ENCODE measurements at regions not wholly inside any gene's neighbourhood (a gene's known extent, or its start where the extent isn't known, plus 50 kb on each side); places are given as distances from the start of the nearest gene placed in this dataset.

DNA sequence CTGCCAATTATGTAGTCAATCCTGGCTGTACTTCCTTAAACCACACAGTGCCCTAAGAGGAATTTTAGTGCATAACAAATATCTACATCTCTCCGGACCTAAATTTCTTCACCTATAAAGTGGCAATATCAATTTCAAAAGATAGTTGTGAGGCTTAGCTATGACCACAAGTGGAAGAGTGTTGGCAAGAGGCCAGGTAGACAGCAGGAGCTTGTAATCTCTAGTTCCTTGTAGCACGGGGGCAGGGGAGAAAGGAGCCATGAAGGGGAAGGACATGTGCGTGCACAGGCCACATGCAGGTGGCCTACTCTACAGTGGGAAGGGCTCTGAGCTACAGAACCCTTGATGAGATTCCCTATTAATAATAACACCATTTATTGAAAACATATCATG is 269.7 kb downstream of the ABHD5 start:
- H3K4me1 ChIP-seq (ENCODE audit: insufficient read depth, low read length): no peaks in the 10 kb centered on the region
- ChIA-PET POLR2A (ENCODE audit: partially characterized antibody) (no interaction called here), CTCF (ENCODE audit: partially characterized antibody) (no interaction called here)
- Mint-ChIP-seq H3K27me3 (peaks cover 9 to 10% of the 10 kb centered on the region in 2 donors), H3K36me3 (no peaks in the 10 kb centered on the region), H3K9me3 (no peaks in the 10 kb centered on the region), H3K4me3 (no peak overlapping the region), H3K4me1 (no peaks in the 10 kb centered on the region), H3K27ac (no peak overlapping the region)
- DNase-seq: no peak
- H3K27me3 ChIP-seq (ENCODE audit: insufficient read depth, low read length): no peaks in the 10 kb centered on the region
- no peaks in the 10 kb centered on the region for H3K36me3 ChIP-seq (ENCODE audit: insufficient read depth, low read length)
- intact Hi-C loops (cut with micrococcal nuclease): no loop called here
- no peak overlapping the region for H3K27ac ChIP-seq (ENCODE audit: low read depth, low read length)
- H3K9me3 ChIP-seq (ENCODE audit: control insufficient read depth in 1 of 2, low read length in 2 of 2): no peaks in the 10 kb centered on the region
- no peak overlapping the region for H3K4me3 ChIP-seq (ENCODE audit: low read length in 2 of 2)

DNA sequence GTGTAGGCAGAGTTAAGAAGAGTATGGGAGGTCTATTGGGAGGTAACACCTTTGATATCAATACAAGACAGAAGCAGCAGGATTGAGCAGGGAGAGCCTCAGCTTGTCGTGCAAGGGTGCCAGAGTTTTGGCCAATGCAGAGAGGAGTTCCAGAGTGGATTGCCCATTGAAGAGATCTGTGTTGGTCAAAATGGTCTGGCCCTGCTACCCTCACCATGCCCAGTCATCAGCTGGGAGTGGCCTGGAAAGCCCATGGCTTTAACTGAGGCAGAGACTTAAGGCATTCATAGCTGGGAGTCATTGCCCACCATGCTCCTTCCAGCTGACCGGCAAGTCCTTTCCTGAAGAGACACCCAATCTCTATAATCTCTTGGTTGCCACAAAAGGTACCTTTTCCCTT is 271.3 kb downstream of the ABHD5 start:
- Mint-ChIP-seq H3K27ac (no peak overlapping the region), H3K9me3 (no peaks in the 10 kb centered on the region), H3K4me3 (no peak overlapping the region), H3K27me3 (peaks cover 8 to 12% of the 10 kb centered on the region in 2 donors), H3K4me1 (no peaks in the 10 kb centered on the region), H3K36me3 (no peaks in the 10 kb centered on the region)
- H3K27me3 ChIP-seq (ENCODE audit: insufficient read depth, low read length): no peaks in the 10 kb centered on the region
- H3K4me3 ChIP-seq (ENCODE audit: low read length in 2 of 2): no peak overlapping the region
- ChIA-PET CTCF (ENCODE audit: partially characterized antibody) (no interaction called here), POLR2A (ENCODE audit: partially characterized antibody) (no interaction called here)
- no peaks in the 10 kb centered on the region for H3K9me3 ChIP-seq (ENCODE audit: control insufficient read depth in 1 of 2, low read length in 2 of 2)
- no peak for DNase-seq
- no peak overlapping the region for H3K27ac ChIP-seq (ENCODE audit: low read depth, low read length)
- intact Hi-C loops (cut with micrococcal nuclease): no loop called here
- H3K36me3 ChIP-seq (ENCODE audit: insufficient read depth, low read length): no peaks in the 10 kb centered on the region
- no peaks in the 10 kb centered on the region for H3K4me1 ChIP-seq (ENCODE audit: insufficient read depth, low read length)

DNA sequence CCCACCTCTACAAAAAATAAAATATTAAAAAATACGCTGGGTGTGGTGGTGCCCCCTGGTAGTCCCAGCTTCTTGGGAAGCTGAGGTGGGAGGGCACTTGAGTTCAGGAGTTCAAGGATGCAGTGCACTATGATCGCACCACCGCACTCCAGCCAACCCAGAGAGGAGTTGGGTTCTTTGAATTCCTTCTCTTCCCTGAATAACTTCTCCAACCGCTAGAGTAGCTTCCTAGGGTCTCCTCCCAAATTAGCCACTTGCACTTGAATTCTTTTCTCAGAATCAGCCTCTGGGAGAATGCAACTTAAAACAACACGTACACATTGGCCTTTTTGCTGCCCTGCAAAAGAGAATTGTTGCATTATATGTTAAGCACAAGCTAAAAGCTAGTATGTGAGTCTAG is 272.5 kb downstream of the ABHD5 start:
- H3K4me1 ChIP-seq (ENCODE audit: insufficient read depth, low read length): no peaks in the 10 kb centered on the region
- intact Hi-C loops (cut with micrococcal nuclease): no loop called here
- ChIA-PET CTCF (ENCODE audit: partially characterized antibody) (no interaction called here), POLR2A (ENCODE audit: partially characterized antibody) (no interaction called here)
- H3K9me3 ChIP-seq (ENCODE audit: control insufficient read depth in 1 of 2, low read length in 2 of 2): no peaks in the 10 kb centered on the region
- no peak overlapping the region for H3K4me3 ChIP-seq (ENCODE audit: low read length in 2 of 2)
- H3K9me3 Mint-ChIP-seq: no peaks in the 10 kb centered on the region
- H3K27ac Mint-ChIP-seq: no peak overlapping the region
- no peaks in the 10 kb centered on the region for H3K4me1 Mint-ChIP-seq
- no peak for DNase-seq
- H3K27me3 ChIP-seq (ENCODE audit: insufficient read depth, low read length): no peaks in the 10 kb centered on the region
- no peaks in the 10 kb centered on the region for H3K36me3 ChIP-seq (ENCODE audit: insufficient read depth, low read length)
- H3K4me3 Mint-ChIP-seq: no peak overlapping the region
- peaks cover 13 to 16% of the 10 kb centered on the region in 2 donors for H3K27me3 Mint-ChIP-seq
- H3K36me3 Mint-ChIP-seq: no peaks in the 10 kb centered on the region
- H3K27ac ChIP-seq (ENCODE audit: low read depth, low read length): no peak overlapping the region

DNA sequence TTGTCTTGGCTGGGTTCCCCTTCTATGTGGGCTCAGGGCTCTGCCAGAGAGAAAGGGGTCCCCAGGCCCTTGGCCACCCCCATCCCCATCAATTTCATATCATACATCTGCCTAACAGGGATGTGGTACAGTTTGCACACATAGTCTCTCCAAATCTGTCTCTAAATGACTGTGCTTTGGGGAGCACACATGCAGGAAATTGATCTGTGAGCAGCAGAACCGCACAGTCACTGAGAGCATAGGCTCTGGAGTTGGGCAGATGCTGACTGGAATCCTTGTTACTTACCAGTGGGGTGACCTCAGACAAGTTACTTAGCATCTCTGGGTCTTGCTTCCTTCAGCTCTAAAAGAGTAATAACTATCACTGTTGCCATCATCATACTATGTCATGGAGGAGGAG is 273.9 kb downstream of the ABHD5 start:
- Histone ChIP-seq H3K27me3 (ENCODE audit: insufficient read depth, low read length) (no peaks in the 10 kb centered on the region), H3K36me3 (ENCODE audit: insufficient read depth, low read length) (no peaks in the 10 kb centered on the region), H3K4me3 (ENCODE audit: low read length in 2 of 2) (no peak overlapping the region), H3K4me1 (ENCODE audit: insufficient read depth, low read length) (no peaks in the 10 kb centered on the region), H3K9me3 (ENCODE audit: control insufficient read depth in 1 of 2, low read length in 2 of 2) (no peaks in the 10 kb centered on the region), H3K27ac (ENCODE audit: low read depth, low read length) (no peak overlapping the region)
- no peaks in the 10 kb centered on the region for H3K9me3 Mint-ChIP-seq
- ChIA-PET POLR2A (ENCODE audit: partially characterized antibody) (no interaction called here), CTCF (ENCODE audit: partially characterized antibody) (no interaction called here)
- H3K27ac Mint-ChIP-seq: no peak overlapping the region
- peaks cover 13 to 19% of the 10 kb centered on the region in 2 donors for H3K27me3 Mint-ChIP-seq
- DNase-seq: no peak
- no peaks in the 10 kb centered on the region for H3K36me3 Mint-ChIP-seq
- H3K4me1 Mint-ChIP-seq: no peaks in the 10 kb centered on the region
- intact Hi-C loops (cut with micrococcal nuclease): no loop called here
- H3K4me3 Mint-ChIP-seq: no peak overlapping the region

GRCh38 chr3:43965656-43966055 is 274.9 kb downstream of the ABHD5 start:
- Mint-ChIP-seq H3K9me3 (no peaks in the 10 kb centered on the region), H3K27me3 (peaks cover 14 to 19% of the 10 kb centered on the region in 2 donors), H3K4me3 (no peak overlapping the region), H3K27ac (no peak overlapping the region), H3K4me1 (no peaks in the 10 kb centered on the region), H3K36me3 (no peaks in the 10 kb centered on the region)
- no peak for DNase-seq
- intact Hi-C loops (cut with micrococcal nuclease): no loop called here
- H3K4me3 ChIP-seq (ENCODE audit: low read length in 2 of 2): no peak overlapping the region
- no peak overlapping the region for H3K27ac ChIP-seq (ENCODE audit: low read depth, low read length)
- no peaks in the 10 kb centered on the region for H3K4me1 ChIP-seq (ENCODE audit: insufficient read depth, low read length)
- ChIA-PET POLR2A (ENCODE audit: partially characterized antibody) (no interaction called here), CTCF (ENCODE audit: partially characterized antibody) (no interaction called here)
- no peaks in the 10 kb centered on the region for H3K36me3 ChIP-seq (ENCODE audit: insufficient read depth, low read length)
- no peaks in the 10 kb centered on the region for H3K9me3 ChIP-seq (ENCODE audit: control insufficient read depth in 1 of 2, low read length in 2 of 2)
- H3K27me3 ChIP-seq (ENCODE audit: insufficient read depth, low read length): no peaks in the 10 kb centered on the region

GRCh38 chr3:43966126-43966525 is 275.4 kb downstream of the ABHD5 start:
- DNase-seq: no peak
- H3K27ac Mint-ChIP-seq: no peak overlapping the region
- CTCF ChIA-PET (ENCODE audit: partially characterized antibody): no interaction called here
- peaks cover 14 to 20% of the 10 kb centered on the region in 2 donors for H3K27me3 Mint-ChIP-seq
- no peaks in the 10 kb centered on the region for H3K4me1 Mint-ChIP-seq
- H3K9me3 ChIP-seq (ENCODE audit: control insufficient read depth in 1 of 2, low read length in 2 of 2): no peaks in the 10 kb centered on the region
- POLR2A ChIA-PET (ENCODE audit: partially characterized antibody): no interaction called here
- H3K4me3 ChIP-seq (ENCODE audit: low read length in 2 of 2): no peak overlapping the region
- H3K9me3 Mint-ChIP-seq: no peaks in the 10 kb centered on the region
- no peaks in the 10 kb centered on the region for H3K27me3 ChIP-seq (ENCODE audit: insufficient read depth, low read length)
- H3K27ac ChIP-seq (ENCODE audit: low read depth, low read length): no peak overlapping the region
- no peaks in the 10 kb centered on the region for H3K36me3 ChIP-seq (ENCODE audit: insufficient read depth, low read length)
- H3K4me1 ChIP-seq (ENCODE audit: insufficient read depth, low read length): no peaks in the 10 kb centered on the region
- no peak overlapping the region for H3K4me3 Mint-ChIP-seq
- intact Hi-C loops (cut with micrococcal nuclease): no loop called here
- no peaks in the 10 kb centered on the region for H3K36me3 Mint-ChIP-seq

DNA sequence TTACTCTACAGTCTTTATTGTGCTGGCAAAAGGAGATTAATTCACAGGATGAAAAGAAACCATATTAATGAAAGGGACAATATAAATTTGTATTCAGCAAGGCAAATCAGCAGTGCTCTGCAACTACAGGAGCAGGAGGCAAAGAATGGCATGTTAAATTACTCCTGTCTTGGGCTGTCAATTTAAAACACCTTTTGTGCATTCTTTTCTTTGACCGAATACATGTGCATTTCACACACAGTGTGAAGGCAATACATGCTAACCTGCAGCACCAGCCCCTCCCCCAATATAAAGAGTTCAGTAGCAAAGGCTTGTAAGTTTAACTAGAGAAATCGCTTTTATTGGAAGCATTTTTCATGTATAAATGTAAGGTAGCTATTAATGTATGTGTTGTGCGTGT is 275.2 kb upstream of the TOPAZ1 start:
- intact Hi-C loops (cut with micrococcal nuclease): no loop called here
- Histone ChIP-seq H3K9me3 (ENCODE audit: control insufficient read depth in 1 of 2, low read length in 2 of 2) (no peaks in the 10 kb centered on the region), H3K36me3 (ENCODE audit: insufficient read depth, low read length) (no peaks in the 10 kb centered on the region), H3K27ac (ENCODE audit: low read depth, low read length) (no peak overlapping the region), H3K27me3 (ENCODE audit: insufficient read depth, low read length) (no peaks in the 10 kb centered on the region), H3K4me1 (ENCODE audit: insufficient read depth, low read length) (no peaks in the 10 kb centered on the region), H3K4me3 (ENCODE audit: low read length in 2 of 2) (no peak overlapping the region)
- Mint-ChIP-seq H3K9me3 (no peaks in the 10 kb centered on the region), H3K36me3 (no peaks in the 10 kb centered on the region), H3K27ac (no peak overlapping the region), H3K4me1 (no peaks in the 10 kb centered on the region), H3K4me3 (no peak overlapping the region), H3K27me3 (peaks cover 14 to 18% of the 10 kb centered on the region in 2 donors)
- POLR2A ChIA-PET (ENCODE audit: partially characterized antibody): no interaction called here
- CTCF ChIA-PET (ENCODE audit: partially characterized antibody): no interaction called here
- DNase-seq: no peak

DNA sequence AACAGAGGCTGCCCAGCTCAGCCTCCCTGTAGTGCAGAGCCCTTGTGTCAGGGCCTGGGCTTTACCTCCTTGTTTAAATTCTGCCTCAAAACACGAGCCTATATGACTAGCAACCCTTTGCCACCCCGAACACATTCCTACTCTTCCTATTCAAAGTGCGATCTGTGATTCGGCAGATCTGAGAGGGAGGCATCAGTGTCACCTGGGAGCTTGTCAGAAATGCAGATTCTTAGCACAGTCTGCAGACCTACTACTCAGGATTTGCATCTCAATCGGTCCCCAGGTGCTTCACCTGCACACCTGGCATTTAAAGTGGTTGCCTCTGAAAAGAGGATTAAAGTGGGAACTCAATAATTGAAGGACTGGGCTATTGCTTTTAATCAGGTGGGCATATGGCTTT is 273.2 kb upstream of the TOPAZ1 start:
- Mint-ChIP-seq H3K36me3 (no peaks in the 10 kb centered on the region), H3K4me1 (no peaks in the 10 kb centered on the region), H3K4me3 (no peak overlapping the region), H3K27ac (no peak overlapping the region), H3K9me3 (no peaks in the 10 kb centered on the region), H3K27me3 (peaks cover 14 to 18% of the 10 kb centered on the region in 2 donors)
- Histone ChIP-seq H3K4me3 (ENCODE audit: low read length in 2 of 2) (no peak overlapping the region), H3K27ac (ENCODE audit: low read depth, low read length) (no peak overlapping the region), H3K36me3 (ENCODE audit: insufficient read depth, low read length) (no peaks in the 10 kb centered on the region), H3K4me1 (ENCODE audit: insufficient read depth, low read length) (no peaks in the 10 kb centered on the region), H3K9me3 (ENCODE audit: control insufficient read depth in 1 of 2, low read length in 2 of 2) (no peaks in the 10 kb centered on the region), H3K27me3 (ENCODE audit: insufficient read depth, low read length) (no peaks in the 10 kb centered on the region)
- intact Hi-C loops (cut with micrococcal nuclease): no loop called here
- no peak for DNase-seq
- CTCF ChIA-PET (ENCODE audit: partially characterized antibody): no interaction called here
- POLR2A ChIA-PET (ENCODE audit: partially characterized antibody): no interaction called here
